Endothelial cell of umbilical vein (primary cell): ENCODE measurements at regions not wholly inside any gene's neighbourhood (a gene's known extent, or its start where the extent isn't known, plus 50 kb on each side); places are given as distances from the start of the nearest gene placed in this dataset.

Source experiments
- BruUV-seq: library from RNA; stranded (reverse); fragments of 400-500 nt; replicated peaks from 2 replicates; lab custom pipeline; 2021; lab: Mats Ljungman, UMichigan
- CTCF ChIA-PET: fragments of 300-600, 350-600 bp; sonication (Branson Sonifier 250); formaldehyde crosslinking; loops from one replicate; lab custom pipeline; 2021; ENCODE audit warnings: antibody characterized with exemption, inconsistent platforms; lab: Charles Lee
- POLR2A ChIA-PET: fragments of 300-600, 350-600 bp; sonication (Branson Sonifier 250); formaldehyde crosslinking; loops from one replicate; lab custom pipeline; 2021; ENCODE audit warnings: antibody characterized with exemption, inconsistent platforms; lab: Charles Lee
- DNase-seq: peaks from one replicate; pipeline ENCODE4 v3.0.0-alpha.2; 2011; ENCODE audit warnings: low read depth, low spot score
- FAIRE-seq: peaks from 2 replicates; lab custom pipeline; 2011; peaks lifted over from hg19 to GRCh38; lab: Jason Lieb, UNC
- H2AFZ ChIP-seq: 2 replicates; pipeline ENCODE4 v1.6.0; 2012; ENCODE audit warnings: low read depth, low read length, control low read depth, inconsistent platforms
- H3K27ac ChIP-seq: 2 replicates; pipeline ENCODE4 v1.5.1; 2011; ENCODE audit warnings: low read depth, mild to moderate bottlenecking, control low read depth, low read length, moderate library complexity; ENCODE audit not compliant: insufficient read depth
- H3K27me3 ChIP-seq, 2 experiments: 2 replicates each; pipeline versions ENCODE4 v1.6.0 to v1.6.1; 2011; ENCODE audit warnings: low read length in 2 of 2, mixed read lengths in 1 of 2; ENCODE audit not compliant: control insufficient read depth in 2 of 2, insufficient read depth in 2 of 2
- H3K36me3 ChIP-seq, 2 experiments: 2 replicates in 1 of 2; 3 replicates in 1 of 2; pipeline ENCODE4 v1.5.1; 2011; ENCODE audit warnings: low read length in 2 of 2, mild to moderate bottlenecking in 1 of 2, moderate library complexity in 1 of 2; ENCODE audit not compliant: control insufficient read depth in 2 of 2, insufficient read depth in 2 of 2; ENCODE audit errors: extremely low read depth in 1 of 2
- H3K4me1 ChIP-seq: 3 replicates; pipeline ENCODE4 v1.5.1; 2011; ENCODE audit warnings: mild to moderate bottlenecking, low read length; ENCODE audit not compliant: control insufficient read depth, insufficient read depth; ENCODE audit errors: extremely low read depth
- H3K4me2 ChIP-seq: 2 replicates; pipeline ENCODE4 v1.6.1; 2011; ENCODE audit warnings: low read length, control low read depth, mixed read lengths; ENCODE audit not compliant: insufficient read depth
- H3K4me3 ChIP-seq, 3 experiments: fragments of 200-600 bp in 1 of 3; sonication (generic), shearing (Covaris generic) in 1 of 3; replicated peaks in 1 of 3; 2 replicates each; pipeline ENCODE4 v1.5.1; 2011 to 2016; ENCODE audit warnings: control low read depth in 3 of 3, low read length in 3 of 3, mild to moderate bottlenecking in 2 of 3, inconsistent platforms in 1 of 3, low read depth in 1 of 3, moderate library complexity in 1 of 3; ENCODE audit not compliant: insufficient read depth in 1 of 3
- H3K79me2 ChIP-seq: 2 replicates; pipeline ENCODE4 v1.6.0; 2012; ENCODE audit warnings: low read length, inconsistent platforms; ENCODE audit not compliant: control insufficient read depth, insufficient read depth
- H3K9ac ChIP-seq: replicated peaks from 2 replicates; pipeline ENCODE3; 2011; ENCODE audit warnings: low read length, control low read depth; ENCODE audit not compliant: insufficient read depth; ENCODE audit errors: extremely low read depth
- H3K9me1 ChIP-seq: replicated peaks from 3 replicates; pipeline ENCODE4 v1.6.0; 2011; ENCODE audit warnings: mild to moderate bottlenecking, low read length; ENCODE audit not compliant: control insufficient read depth, insufficient read depth; ENCODE audit errors: extremely low read depth
- H3K9me3 ChIP-seq: replicated peaks from 2 replicates; pipeline ENCODE4 v1.5.1; 2012; ENCODE audit warnings: low read length, inconsistent platforms; ENCODE audit not compliant: control insufficient read depth, insufficient read depth
- H4K20me1 ChIP-seq: replicated peaks from 2 replicates; pipeline ENCODE3; 2011; ENCODE audit warnings: mild to moderate bottlenecking, low read length; ENCODE audit not compliant: control insufficient read depth, insufficient read depth; ENCODE audit errors: extremely low read depth
- CTCF ChIP-seq, 2 donors: IDR thresholded peaks; 1 replicate in 1 of 2; 2 replicates in 1 of 2; pipeline ENCODE4 v1.5.1; 2011; ENCODE audit warnings: low read length in 2 of 2, mild to moderate bottlenecking in 2 of 2, moderate library complexity in 2 of 2, control low read depth in 1 of 2, inconsistent platforms in 1 of 2, low read depth in 1 of 2; ENCODE audit not compliant: insufficient read depth in 1 of 2; ENCODE audit errors: extremely low read depth in 1 of 2
- FOS ChIP-seq: IDR thresholded peaks from 2 replicates; pipeline ENCODE4 v1.6.1; 2011; ENCODE audit warnings: mild to moderate bottlenecking, low read length, moderate library complexity, borderline replicate concordance; ENCODE audit not compliant: insufficient read depth
- MAX ChIP-seq: IDR thresholded peaks from 2 replicates; pipeline ENCODE4 v1.6.1; 2011; ENCODE audit not compliant: insufficient read depth, insufficient read length
- dilution Hi-C: fragments of 300-500 bp; cut with MboI; formaldehyde crosslinking; loops from one replicate; pipeline ENCODE4 v1.15.0; 2019; ENCODE audit warnings: low sequenced_read_pairs; ENCODE audit not compliant: extremely low pct_ligation_motif_present
- intact Hi-C: fragments of 100-400 bp; cut with micrococcal nuclease; formaldehyde crosslinking; loops from one replicate; pipeline ENCODE4 v1.10.0; 2022

DNA sequence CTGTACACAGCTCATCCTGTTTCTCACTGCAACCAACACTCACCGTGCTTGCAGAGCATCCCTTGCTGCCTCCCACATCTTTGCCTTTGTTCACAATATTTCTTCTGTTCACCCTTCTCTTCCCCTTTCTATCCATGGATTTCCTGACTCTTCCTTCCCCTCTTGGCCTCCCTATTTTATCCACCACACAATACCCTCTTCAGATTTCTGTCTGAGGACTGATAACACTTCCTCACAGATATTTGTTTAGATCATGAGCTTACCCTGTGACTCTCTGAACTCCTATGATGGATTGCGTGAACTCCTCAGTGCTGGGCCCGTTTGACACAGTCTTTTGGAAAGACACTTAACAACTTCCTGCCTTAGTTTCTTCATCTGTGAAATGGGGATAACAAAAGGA, 62.8 kb upstream of the GPR158 start:
- BruUV-seq, result no TSS peak
- Histone ChIP-seq H3K4me3 (no peak overlapping the region), H3K9ac (no peak overlapping the region), H3K4me1 (no peaks in the 10 kb centered on the region), H3K27ac (no peak overlapping the region), H3K9me3 (no peaks in the 10 kb centered on the region), H3K4me2 (no peak overlapping the region), H3K36me3 (no peaks in the 10 kb centered on the region), H4K20me1 (no peaks in the 10 kb centered on the region), H3K27me3 (peaks cover 0 to 4% of the 10 kb centered on the region in 2 experiments), H3K9me1 (no peaks in the 10 kb centered on the region), H3K79me2 (no peaks in the 10 kb centered on the region), H2AFZ (no peak overlapping the region)
- ChIA-PET CTCF (interaction anchor here (0.8 to 3.8 kb wide), 7 partner anchors 13 to 602 kb away, joined by 3 to 50 read pairs (median 7); no protein-coding TSS in a partner anchor), POLR2A (no interaction called here)
- dilution Hi-C loops (no loop called here), intact Hi-C loops (loop anchor here (2.0 kb wide), 1 partner anchor 527 kb away; no protein-coding TSS in a partner anchor)
- no peak for FAIRE-seq
- no peak for DNase-seq
- no peak for TF ChIP-seq FOS
- no peak for TF ChIP-seq CTCF (IDR thresholded peaks at IDR 0.05; ENCODE audit: extremely low read depth in 1 of 2, insufficient read depth in 1 of 2, low read depth in 1 of 2, low read length in 2 of 2)
- no peak for TF ChIP-seq MAX
